ENCODE measurements at regions not wholly inside any gene's neighbourhood (a gene's known extent, or its start where the extent isn't known, plus 50 kb on each side); places are given as distances from the start of the nearest gene placed in this dataset.

DNA sequence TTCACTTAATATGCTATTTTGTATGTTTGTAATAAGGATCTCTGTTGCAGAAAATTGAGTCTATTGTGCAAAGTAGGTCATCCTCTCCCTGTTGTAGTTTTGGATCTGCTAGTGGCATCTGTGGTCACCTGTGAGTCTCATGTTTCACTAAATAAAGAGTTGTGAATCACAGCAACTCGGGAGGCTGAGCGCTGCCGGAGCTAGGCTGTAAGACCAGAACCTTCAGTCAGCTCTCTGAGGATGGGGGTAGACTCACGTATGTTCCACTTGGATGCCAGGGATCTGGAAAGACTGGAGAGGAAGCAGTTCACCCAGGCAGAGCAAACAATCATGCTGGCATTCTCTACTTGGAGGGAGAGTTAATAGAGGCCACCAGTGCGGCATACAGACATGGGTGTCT, 187.3 kb upstream of the FOXA2 start:
- Histone ChIP-seq H2AK5ac (ENCODE audit: insufficient read length, low read length) (no peak overlapping the region), H3K9ac (ENCODE audit: extremely low read depth, insufficient read length, low read length) (no peak overlapping the region), H4K91ac (ENCODE audit: insufficient read length, low read depth, low read length) (no peak overlapping the region), H3K9me3 (ENCODE audit: control insufficient read depth, low read depth, low read length) (no peaks in the 10 kb centered on the region), H2BK120ac (ENCODE audit: low read depth, low read length, poor library complexity, severe bottlenecking) (no peak overlapping the region), H2AFZ (ENCODE audit: low read length) (no peak overlapping the region), H4K20me1 (ENCODE audit: control insufficient read depth, insufficient read depth, insufficient read length) (no peaks in the 10 kb centered on the region), H3K56ac (ENCODE audit: insufficient read length, low read depth, low read length) (no peak overlapping the region), H3K4me1 (ENCODE audit: insufficient read depth, low read length) (no peaks in the 10 kb centered on the region), H3K23ac (ENCODE audit: insufficient read length, low read depth, low read length) (no peak overlapping the region), H3K23me2 (ENCODE audit: insufficient read length, low read depth, low read length, poor library complexity, severe bottlenecking) (no peaks in the 10 kb centered on the region), H2BK5ac (ENCODE audit: insufficient read length, low read length) (no peak overlapping the region), H3K79me1 (ENCODE audit: insufficient read depth, low read depth, low read length, poor library complexity, severe bottlenecking) (no peaks in the 10 kb centered on the region), H3K27ac (ENCODE audit: insufficient read length, low read depth, low read length) (no peak overlapping the region), H3K27me3 (ENCODE audit: insufficient read depth, low read length) (no peaks in the 10 kb centered on the region), H4K8ac (replicated peaks; ENCODE audit: insufficient read length, low read depth, low read length) (no peak overlapping the region), H3K18ac (ENCODE audit: insufficient read length, low read depth, low read length) (no peak overlapping the region), H3K4me2 (ENCODE audit: insufficient read depth, insufficient read length, low read length) (no peak overlapping the region), H2BK20ac (ENCODE audit: low read depth, low read length, poor library complexity, severe bottlenecking) (no peak overlapping the region), H2BK15ac (ENCODE audit: low read depth, low read length) (no peak overlapping the region), H3K79me2 (ENCODE audit: insufficient read depth, low read length) (no peaks in the 10 kb centered on the region; the same call in 1 of the 2 replicates), H3T11ph (ENCODE audit: low read length) (no peak overlapping the region), H2BK12ac (ENCODE audit: insufficient read length, low read depth, low read length) (no peak overlapping the region), H3K14ac (ENCODE audit: insufficient read depth, low read length) (no peak overlapping the region), H4K5ac (ENCODE audit: insufficient read length, low read depth, low read length) (no peak overlapping the region), H3K4ac (ENCODE audit: low read depth, low read length) (no peak overlapping the region)
- no peak for DNase-seq
- H3K36me3 Mint-ChIP-seq (ENCODE audit: insufficient read depth in 1 of 3, low read depth in 3 of 3), result peaks cover 0 to 2% (median 0%) of the 10 kb centered on the region in 3 experiments; a peak in 1 of 7 replicates
- H3K4me3 Mint-ChIP-seq, result no peak overlapping the region
- peaks cover 7% of the 10 kb centered on the region in 2 experiments; a peak in 4 of 5 replicates for H3K9me3 Mint-ChIP-seq
- TF ChIP-seq, protein P1, sequence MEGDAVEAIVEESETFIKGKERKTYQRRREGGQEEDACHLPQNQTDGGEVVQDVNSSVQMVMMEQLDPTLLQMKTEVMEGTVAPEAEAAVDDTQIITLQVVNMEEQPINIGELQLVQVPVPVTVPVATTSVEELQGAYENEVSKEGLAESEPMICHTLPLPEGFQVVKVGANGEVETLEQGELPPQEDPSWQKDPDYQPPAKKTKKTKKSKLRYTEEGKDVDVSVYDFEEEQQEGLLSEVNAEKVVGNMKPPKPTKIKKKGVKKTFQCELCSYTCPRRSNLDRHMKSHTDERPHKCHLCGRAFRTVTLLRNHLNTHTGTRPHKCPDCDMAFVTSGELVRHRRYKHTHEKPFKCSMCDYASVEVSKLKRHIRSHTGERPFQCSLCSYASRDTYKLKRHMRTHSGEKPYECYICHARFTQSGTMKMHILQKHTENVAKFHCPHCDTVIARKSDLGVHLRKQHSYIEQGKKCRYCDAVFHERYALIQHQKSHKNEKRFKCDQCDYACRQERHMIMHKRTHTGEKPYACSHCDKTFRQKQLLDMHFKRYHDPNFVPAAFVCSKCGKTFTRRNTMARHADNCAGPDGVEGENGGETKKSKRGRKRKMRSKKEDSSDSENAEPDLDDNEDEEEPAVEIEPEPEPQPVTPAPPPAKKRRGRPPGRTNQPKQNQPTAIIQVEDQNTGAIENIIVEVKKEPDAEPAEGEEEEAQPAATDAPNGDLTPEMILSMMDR (conservative IDR thresholded peaks at IDR 0.05), result no peak
- no CpG with 5 or more reads among the region's 5 CpGs for WGBS (ENCODE audit: extremely low coverage, insufficient read length, low lambda C conversion rate)
- peaks cover 10% of the 10 kb centered on the region for H3K27me3 Mint-ChIP-seq (ENCODE audit: low read depth)
- H3K4me1 Mint-ChIP-seq, result peaks cover 3 to 5% of the 10 kb centered on the region in 2 experiments; a peak in 3 of 4 replicates
- no peak overlapping the region for H3K27ac Mint-ChIP-seq
